Aorta (tissue), 5 donors: ENCODE measurements at regions not wholly inside any gene's neighbourhood (a gene's known extent, or its start where the extent isn't known, plus 50 kb on each side); places are given as distances from the start of the nearest gene placed in this dataset.

Experiments
- ATAC-seq: fragments of 200-7000 bp; cut with Tn5 transposase; one replicate; pipeline ENCODE4 v1.9.1; 2022; ENCODE audit warnings: moderate library complexity; ENCODE audit not compliant: low FRiP score
- DNase-seq, 2 donors: peaks; one replicate each; pipeline ENCODE4 v3.0.0-alpha.2; 2020
- H3K27ac ChIP-seq, 2 donors: one replicate each; pipeline ENCODE4 v1.5.1; 2013; ENCODE audit warnings: low read length in 2 of 2, mild to moderate bottlenecking in 2 of 2, moderate library complexity in 2 of 2, control low read depth in 1 of 2, inconsistent platforms in 1 of 2, low read depth in 1 of 2
- H3K27me3 ChIP-seq, 2 donors: one replicate each; pipeline ENCODE4 v1.6.1; 2013; ENCODE audit warnings: control low read depth in 1 of 2, low read length in 1 of 2, mild to moderate bottlenecking in 1 of 2, moderate library complexity in 1 of 2; ENCODE audit not compliant: insufficient read depth in 2 of 2, control insufficient read depth in 1 of 2
- H3K36me3 ChIP-seq, 2 donors: one replicate each; pipeline ENCODE4 v1.6.1; 2013; ENCODE audit warnings: control low read depth in 1 of 2, low read length in 1 of 2, mild to moderate bottlenecking in 1 of 2; ENCODE audit not compliant: insufficient read depth in 2 of 2, control insufficient read depth in 1 of 2
- H3K4me1 ChIP-seq, 2 donors: one replicate each; pipeline ENCODE4 v1.6.1; 2013; ENCODE audit warnings: low read length in 2 of 2, control low read depth in 1 of 2, mild to moderate bottlenecking in 1 of 2, moderate library complexity in 1 of 2; ENCODE audit not compliant: insufficient read depth in 2 of 2, control insufficient read depth in 1 of 2
- H3K4me3 ChIP-seq, 2 donors: one replicate each; pipeline ENCODE4 v1.5.1; 2013; ENCODE audit warnings: low read length in 2 of 2, control low read depth in 1 of 2, mild to moderate bottlenecking in 1 of 2
- H3K9me3 ChIP-seq: one replicate; pipeline ENCODE4 v1.6.1; 2013; ENCODE audit warnings: mild to moderate bottlenecking, low read length; ENCODE audit not compliant: control insufficient read depth
- WGBS, 2 donors: extraction: QIAGEN DNeasy Blood & Tissue Kit; methylation state at CpG; one replicate each; pipeline ENCODE4 v1.1.7; 2013; 5-methylcytosine and 5-hydroxymethylcytosine counted together
- intact Hi-C, 2 donors: fragments of 100-400 bp; cut with DNase I; formaldehyde crosslinking; loops; one replicate each; pipeline versions ENCODE4 v1.14.2 to v1.15.0; 2022
- donor health status: healthy with polysubstance abuse.
- donor health status: Bipolar disorder and iron deficiency.
- donor health status: DM: no; HTN: no; CAD: no.
- donor health status: DM: no; HTN: no; CAD: no.
- donor health status: DM: yes; HTN: yes; CAD: no.

- 26 to 33% methylated on average over 3 of the region's 3 CpGs for WGBS, 2 donors
- intact Hi-C loops = loop anchor here in 1 of 2 donors (5.0 kb wide), 1 partner anchor 230 kb away; no protein-coding TSS in a partner anchor
- DNase-seq (no peak), ATAC-seq (no peak)
- no peaks in the 10 kb centered on the region for H3K9me3 ChIP-seq
- H3K4me3 ChIP-seq = no peak overlapping the region
- H3K36me3 ChIP-seq = no peaks in the 10 kb centered on the region
- no peak overlapping the region for H3K27ac ChIP-seq
- H3K27me3 ChIP-seq = no peaks in the 10 kb centered on the region
- H3K4me1 ChIP-seq = no peaks in the 10 kb centered on the region
These were observed 127.0 kb downstream of the MCHR2 start for GRCh38 chr6:99867026-99867425.

- ATAC-seq (no peak), DNase-seq (peak; percentile 75 to 90)
- intact Hi-C loops = loop anchor here in 1 of 2 donors (5.0 kb wide), 1 partner anchor 229 kb away; no protein-coding TSS in a partner anchor
- Histone ChIP-seq H3K36me3 (no peaks in the 10 kb centered on the region), H3K27me3 (no peaks in the 10 kb centered on the region), H3K27ac (no peak overlapping the region), H3K4me1 (no peaks in the 10 kb centered on the region), H3K9me3 (no peaks in the 10 kb centered on the region), H3K4me3 (no peak overlapping the region)
- 2 to 3% methylated on average over 13 of the region's 13 CpGs for WGBS, 2 donors
These were observed 125.8 kb downstream of the MCHR2 start for GRCh38 chr6:99868074-99868702.
